Caki2 (cell line): ENCODE measurements at regions not wholly inside any gene's neighbourhood (a gene's known extent, or its start where the extent isn't known, plus 50 kb on each side); places are given as distances from the start of the nearest gene placed in this dataset.

Experiments used
- DNase-seq: peaks from one replicate; pipeline ENCODE4 v3.0.0-alpha.2; 2015; ENCODE audit warnings: low read depth
- in situ Hi-C: cut with HindIII; loops from 2 replicates; pipeline ENCODE4 v1.10.0; 2016; ENCODE audit warnings: low sequenced_read_pairs, low pct_unique_long_range_greater_than_20kb, mixed read lengths

GRCh38 chr4:100708776-100709175 is 191.0 kb upstream of the EMCN start:
- in situ Hi-C loops, result no loop called here
- no peak for DNase-seq

DNA sequence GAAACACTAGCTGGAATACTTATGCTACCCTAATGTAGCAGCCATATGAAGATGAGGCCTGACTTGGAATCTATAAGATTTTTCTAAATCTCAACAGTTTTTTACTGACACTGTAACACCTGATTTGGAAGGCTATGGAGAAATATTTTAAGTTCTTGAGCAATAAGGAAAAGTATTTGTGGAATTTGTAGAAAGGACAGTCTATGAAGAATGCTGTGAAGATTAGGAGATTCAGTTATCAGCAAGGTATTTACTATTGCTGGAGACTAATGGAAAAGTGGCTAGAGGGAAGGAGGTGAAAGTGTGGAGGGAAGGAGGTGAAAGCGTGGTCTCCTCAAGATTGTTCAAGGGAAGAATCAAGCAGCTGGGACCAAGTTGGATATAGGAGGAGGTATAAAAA is 190.0 kb upstream of the EMCN start:
- in situ Hi-C loops, result no loop called here

DNA sequence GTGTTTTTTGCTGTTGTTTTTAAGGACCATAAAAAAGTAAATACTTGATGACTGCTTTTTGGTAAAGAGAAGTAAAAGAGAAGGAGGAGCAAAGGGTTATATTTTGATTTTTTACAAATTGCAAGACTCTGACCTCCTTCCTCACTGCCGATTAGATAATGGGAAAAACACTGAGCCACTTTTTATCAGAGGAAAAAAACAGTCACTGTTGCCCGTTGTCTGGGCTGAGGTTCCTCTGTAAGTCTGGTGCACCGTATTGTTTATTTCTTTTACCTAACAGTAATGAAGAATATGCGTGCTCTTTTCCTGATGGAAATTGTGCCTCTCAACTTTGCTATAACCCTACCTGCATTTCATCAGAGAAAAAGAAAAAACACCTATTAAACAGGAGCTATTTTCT is 178.7 kb upstream of the EMCN start:
- in situ Hi-C loops, result no loop called here
- no peak for DNase-seq

More for the DNA sequence above, 190.0 kb upstream of the EMCN start:
- DNase-seq, result no peak

DNA sequence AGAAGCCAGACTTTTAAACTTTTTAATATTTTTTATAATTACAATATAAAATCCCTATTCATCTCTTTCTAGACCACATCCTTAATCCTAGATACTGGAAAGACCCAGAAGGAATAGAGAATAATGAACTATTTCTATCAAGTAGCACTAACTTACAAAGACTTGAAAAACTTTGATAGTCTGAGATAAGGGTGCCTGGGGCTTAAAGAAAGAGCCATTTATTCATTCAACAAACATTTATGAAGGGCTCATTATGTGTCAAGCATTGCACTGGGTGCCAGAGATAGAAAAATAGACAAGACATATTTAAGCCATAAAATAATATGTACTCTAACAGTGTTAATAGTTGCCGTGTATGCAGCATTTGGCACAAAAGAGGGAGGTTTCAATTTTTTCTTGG is 178.0 kb upstream of the EMCN start:
- in situ Hi-C loops, result no loop called here
- no peak for DNase-seq

- in situ Hi-C loops, result no loop called here
- no peak for DNase-seq
These were observed 177.3 kb upstream of the EMCN start for GRCh38 chr4:100695039-100695654.

GRCh38 chr4:100694467-100694866 is 176.6 kb upstream of the EMCN start:
- in situ Hi-C loops, result no loop called here
- DNase-seq, result no peak

- in situ Hi-C loops, result no loop called here
- DNase-seq, result no peak
These were observed 173.0 kb upstream of the EMCN start for GRCh38 chr4:100690812-100691211.

GRCh38 chr4:100688368-100688767 is 170.5 kb upstream of the EMCN start:
- in situ Hi-C loops, result no loop called here
- no peak for DNase-seq

DNA sequence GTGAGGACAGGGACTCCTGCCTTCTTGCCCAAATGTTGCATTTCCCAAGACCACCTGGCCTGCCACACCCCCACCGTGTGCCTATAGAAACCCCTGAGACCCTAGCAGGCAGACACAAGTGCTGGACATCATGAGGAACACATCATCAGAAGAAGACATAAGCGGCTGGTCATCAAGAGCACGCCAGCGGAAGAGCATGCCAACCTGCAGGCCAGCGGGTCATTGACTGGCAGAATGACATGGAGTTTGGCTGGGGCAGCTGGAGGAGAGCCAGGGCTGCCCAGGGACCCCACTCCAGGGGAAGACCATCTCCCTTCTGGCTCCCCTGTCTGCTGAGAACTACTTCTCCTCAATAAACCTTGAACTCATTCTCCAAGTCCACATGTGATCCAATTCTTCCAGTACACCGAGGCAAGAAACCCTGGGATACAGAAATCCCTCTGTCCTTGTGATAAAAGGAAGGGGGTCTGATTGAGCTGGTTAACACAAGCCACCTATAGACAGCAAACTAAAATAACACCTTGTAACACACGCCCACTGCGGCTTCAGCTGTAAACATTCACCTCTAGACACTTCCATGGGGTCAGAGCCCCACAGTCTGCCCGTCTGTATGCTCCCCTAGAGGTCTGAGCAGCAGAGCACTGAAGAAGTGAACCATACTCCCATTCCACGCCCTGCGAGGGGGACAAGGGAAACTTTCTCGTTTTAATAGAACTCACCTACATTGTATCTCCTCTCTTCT is 164.8 kb upstream of the EMCN start:
- no peak for DNase-seq
- in situ Hi-C loops, result no loop called here

DNA sequence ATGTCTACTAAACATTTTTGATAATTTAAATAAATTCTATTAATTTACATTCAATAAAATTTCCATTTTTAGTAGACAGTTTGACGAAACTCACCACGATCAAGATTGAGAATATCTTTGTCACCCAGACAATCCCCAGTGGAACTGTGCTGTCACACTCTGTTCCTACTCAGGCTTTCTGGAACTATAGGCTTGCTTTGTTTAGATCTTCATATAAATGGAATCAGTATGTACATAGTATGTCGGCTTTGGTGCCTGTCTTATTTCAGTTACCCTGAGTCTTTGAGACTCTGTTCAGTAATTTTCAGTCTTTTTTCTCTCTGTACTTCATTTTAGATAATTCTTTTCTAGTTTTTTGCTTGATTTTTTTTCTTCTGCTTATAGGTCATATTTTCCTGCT is 163.5 kb upstream of the EMCN start:
- in situ Hi-C loops, result no loop called here
- no peak for DNase-seq

- no peak for DNase-seq
- in situ Hi-C loops, result no loop called here
These were observed 162.1 kb upstream of the EMCN start for GRCh38 chr4:100679926-100680325.

DNA sequence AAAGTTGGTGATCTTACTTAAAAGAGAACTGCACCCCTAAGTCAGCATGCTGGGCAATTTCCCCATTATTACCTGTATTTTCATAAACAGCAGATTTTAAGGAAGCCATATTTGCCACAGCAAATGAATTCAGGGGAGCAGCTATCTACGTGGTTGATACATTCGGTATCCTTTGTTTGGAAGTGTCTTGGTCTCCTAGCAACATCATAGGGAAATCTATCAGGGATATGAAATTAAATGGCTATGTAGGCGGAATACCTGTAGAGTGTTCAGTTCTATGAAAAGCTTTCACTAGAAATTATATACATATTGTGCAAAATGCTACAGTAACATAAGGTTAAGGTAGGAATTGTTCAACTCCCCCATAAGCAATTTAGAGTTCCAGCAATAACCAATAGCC is 157.2 kb upstream of the EMCN start:
- in situ Hi-C loops, result no loop called here
- no peak for DNase-seq

GRCh38 chr4:100657187-100657586 is 139.4 kb upstream of the EMCN start:
- no peak for DNase-seq
- in situ Hi-C loops, result no loop called here

DNA sequence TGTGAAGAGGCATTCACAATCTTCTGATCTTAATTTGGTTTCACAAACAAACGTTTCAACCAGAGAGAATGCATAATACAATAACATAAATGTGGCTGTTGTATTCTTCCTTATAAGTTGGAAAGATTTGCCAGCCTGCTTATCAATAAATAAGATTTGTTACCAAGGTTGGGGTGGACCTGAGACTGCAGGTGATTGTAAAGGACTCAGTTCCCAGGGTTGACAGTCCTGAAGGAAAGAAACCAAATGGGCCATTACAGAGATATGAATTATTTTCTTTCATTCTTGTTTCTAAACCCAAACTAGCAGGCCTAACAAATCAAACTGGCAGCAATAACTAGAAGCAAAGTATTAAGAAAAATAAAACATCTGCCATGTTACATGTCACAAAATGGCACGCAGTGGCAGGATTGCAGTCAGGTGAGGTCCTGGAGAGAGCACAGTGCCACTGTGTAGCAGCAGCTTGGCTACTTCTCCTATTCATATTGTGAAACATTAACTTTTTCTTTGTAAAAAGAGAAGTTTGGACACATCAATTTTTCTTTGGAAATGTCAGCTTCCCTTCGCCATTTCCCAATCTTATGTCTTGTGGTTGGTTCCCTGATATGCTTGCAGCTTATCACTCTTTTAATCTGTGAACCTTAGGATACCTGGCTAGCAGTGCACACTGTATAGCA is 133.8 kb upstream of the EMCN start:
- in situ Hi-C loops, result no loop called here
- DNase-seq, result no peak

DNA sequence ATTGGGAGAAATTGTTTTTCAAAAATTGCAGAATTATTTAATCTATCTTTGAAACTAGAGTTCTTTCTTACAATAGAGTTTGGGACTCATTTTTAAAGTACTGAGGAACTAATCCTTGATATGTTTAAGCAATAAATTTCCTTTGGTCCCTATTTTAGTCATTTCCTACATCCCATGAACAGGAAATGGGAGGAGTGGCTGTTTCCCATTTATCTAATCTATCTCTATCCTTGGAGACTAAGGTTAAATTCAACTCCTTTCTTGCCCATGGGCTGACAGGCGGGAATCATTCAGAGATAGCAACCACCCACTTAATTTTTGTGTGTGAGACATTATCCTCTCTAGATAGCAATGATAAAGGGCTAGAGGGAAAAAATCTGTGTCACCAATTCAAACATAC is 131.6 kb upstream of the EMCN start:
- no peak for DNase-seq

DNA sequence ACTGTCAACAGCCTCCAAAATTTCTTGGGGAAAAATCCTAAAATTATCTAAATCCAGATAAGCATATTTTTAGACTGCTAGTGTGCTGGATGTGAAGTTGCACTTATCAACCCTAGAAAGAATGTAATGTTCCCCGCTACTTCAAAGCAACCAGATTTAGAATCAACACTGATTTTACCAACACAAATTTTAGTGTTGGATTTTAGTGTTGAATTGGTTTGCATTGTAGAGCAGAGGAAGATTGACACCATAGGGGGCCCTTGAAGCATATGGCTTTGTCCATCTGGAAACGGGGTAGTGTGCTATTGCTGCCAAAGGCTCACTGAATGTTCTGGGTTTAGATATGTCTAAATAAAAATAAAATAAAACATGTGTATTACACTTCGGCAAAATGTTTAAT is 126.3 kb upstream of the EMCN start:
- no peak for DNase-seq
- in situ Hi-C loops, result no loop called here

More for the DNA sequence above, 131.6 kb upstream of the EMCN start:
- in situ Hi-C loops, result no loop called here

GRCh38 chr4:100641336-100641735 is 123.5 kb upstream of the EMCN start:
- DNase-seq, result no peak
- in situ Hi-C loops, result no loop called here

- DNase-seq, result no peak
- in situ Hi-C loops, result no loop called here
These were observed 118.1 kb upstream of the EMCN start for GRCh38 chr4:100635899-100636298.

- no peak for DNase-seq
These were observed 115.4 kb upstream of the EMCN start for GRCh38 chr4:100633269-100633668.

GRCh38 chr4:100632163-100632562 is 114.3 kb upstream of the EMCN start:
- in situ Hi-C loops, result no loop called here

More at GRCh38 chr4:100633269-100633668, 115.4 kb upstream of the EMCN start:
- in situ Hi-C loops, result no loop called here

More at GRCh38 chr4:100632163-100632562, 114.3 kb upstream of the EMCN start:
- DNase-seq, result no peak
